ENCODE measurements at regions not wholly inside any gene's neighbourhood (a gene's known extent, or its start where the extent isn't known, plus 50 kb on each side); places are given as distances from the start of the nearest gene placed in this dataset.

- DNase-seq (ENCODE audit: low read depth, low spot score) = no peak
- no peak overlapping the region for H3K4me3 ChIP-seq (ENCODE audit: low read depth, low read length)
- ChIA-PET POLR2A (no interaction called here), CTCF (no interaction called here)
- TF ChIP-seq CTCF (IDR thresholded peaks at IDR 0.05; ENCODE audit: insufficient read depth, low read length, missing control alignments) = no peak
Observed at GRCh38 chr6:104183816-104184435, 675.8 kb downstream of the HACE1 start.

- no peak for TF ChIP-seq CTCF (IDR thresholded peaks at IDR 0.05; ENCODE audit: insufficient read depth, low read length, missing control alignments)
- no peak overlapping the region for H3K4me3 ChIP-seq (ENCODE audit: low read depth, low read length)
- POLR2A ChIA-PET = no interaction called here
- CTCF ChIA-PET = no interaction called here
- no peak for DNase-seq (ENCODE audit: low read depth, low spot score)
Observed at GRCh38 chr6:104182811-104183210, 676.9 kb downstream of the HACE1 start.

GRCh38 chr6:104173668-104174067 lies 686.1 kb downstream of the HACE1 start:
- no peak for TF ChIP-seq CTCF (IDR thresholded peaks at IDR 0.05; ENCODE audit: insufficient read depth, low read length, missing control alignments)
- no peak for DNase-seq (ENCODE audit: low read depth, low spot score)
- H3K4me3 ChIP-seq (ENCODE audit: low read depth, low read length) = no peak overlapping the region
- ChIA-PET POLR2A (no interaction called here), CTCF (no interaction called here)

GRCh38 chr6:104170401-104170800 lies 689.3 kb downstream of the HACE1 start:
- CTCF ChIA-PET = no interaction called here
- POLR2A ChIA-PET = no interaction called here
- H3K4me3 ChIP-seq (ENCODE audit: low read depth, low read length) = no peak overlapping the region
- DNase-seq (ENCODE audit: low read depth, low spot score) = no peak
- TF ChIP-seq CTCF (IDR thresholded peaks at IDR 0.05; ENCODE audit: insufficient read depth, low read length, missing control alignments) = no peak

- CTCF ChIA-PET = no interaction called here
- POLR2A ChIA-PET = no interaction called here
- no peak overlapping the region for H3K4me3 ChIP-seq (ENCODE audit: low read depth, low read length)
- TF ChIP-seq CTCF (IDR thresholded peaks at IDR 0.05; ENCODE audit: insufficient read depth, low read length, missing control alignments) = no peak
- no peak for DNase-seq (ENCODE audit: low read depth, low spot score)
Observed at GRCh38 chr6:104166055-104166668, 693.6 kb downstream of the HACE1 start.

GRCh38 chr6:104162036-104162669 lies 697.6 kb downstream of the HACE1 start:
- H3K4me3 ChIP-seq (ENCODE audit: low read depth, low read length) = no peak overlapping the region
- CTCF ChIA-PET = no interaction called here
- DNase-seq (ENCODE audit: low read depth, low spot score) = peak; percentile 5
- no peak for TF ChIP-seq CTCF (IDR thresholded peaks at IDR 0.05; ENCODE audit: insufficient read depth, low read length, missing control alignments)
- POLR2A ChIA-PET = no interaction called here
